ENCODE measurements at regions not wholly inside any gene's neighbourhood (a gene's known extent, or its start where the extent isn't known, plus 50 kb on each side); places are given as distances from the start of the nearest gene placed in this dataset.

GRCh38 chr6:97459535-97459934 lies 176.5 kb upstream of the MMS22L start:
- H3K4me2 ChIP-seq = no peak overlapping the region
- no peaks in the 10 kb centered on the region for H4K20me1 ChIP-seq (ENCODE audit: insufficient read depth)
- ChIA-PET CTCF (interaction anchor here (1.2 kb wide), 1 partner anchor 1660 kb away, joined by 3 read pairs; no protein-coding TSS in a partner anchor), POLR2A (no interaction called here)
- WGBS (ENCODE audit: low lambda C conversion rate) = 52% methylated on average over 3 of the region's 3 CpGs
- peaks cover 0 to 3% of the 10 kb centered on the region in 2 experiments; a peak in 1 of 4 replicates for H3K4me1 ChIP-seq (ENCODE audit: control insufficient read depth in 1 of 2, insufficient read depth in 2 of 2, low read depth in 1 of 2, low read length in 1 of 2)
- no peaks in the 10 kb centered on the region for H3K79me2 ChIP-seq (ENCODE audit: insufficient read depth)
- H3K4me3 ChIP-seq (ENCODE audit: low read depth in 2 of 2, low read length in 1 of 2) = no peak overlapping the region
- H3K9me2 ChIP-seq = no peaks in the 10 kb centered on the region
- no peaks in the 10 kb centered on the region for H3K27me3 ChIP-seq (ENCODE audit: insufficient read depth)
- no peaks in the 10 kb centered on the region for H3K36me3 ChIP-seq (replicated peaks in 1 of 2; ENCODE audit: control insufficient read depth in 1 of 2, insufficient read depth in 2 of 2, low read length in 1 of 2)
- no peaks in the 10 kb centered on the region for H3K9me3 ChIP-seq
- no peak overlapping the region for H3K9ac ChIP-seq
- no peak overlapping the region for H2AFZ ChIP-seq (ENCODE audit: low read depth)
- DNase-seq = no peak
- H3F3A ChIP-seq (replicated peaks; ENCODE audit: insufficient read depth) = no peaks in the 10 kb centered on the region
- no peak overlapping the region for H3K27ac ChIP-seq (ENCODE audit: low read depth in 2 of 2, low read length in 1 of 2)
- no peak for TF ChIP-seq FOXJ3 (CRISPR knock-in tag; IDR thresholded peaks at IDR 0.05)
- no peak for TF ChIP-seq TAF1 (IDR thresholded peaks at IDR 0.05; ENCODE audit: borderline replicate concordance, low read depth, low read length)
- TF ChIP-seq RCOR1 (IDR thresholded peaks at IDR 0.05; ENCODE audit: low read length) = no peak
- no peak for TF ChIP-seq FOSL2 (IDR thresholded peaks at IDR 0.05; ENCODE audit: borderline replicate concordance, low read depth)
- TF ChIP-seq NFIC (IDR thresholded peaks at IDR 0.05; ENCODE audit: borderline replicate concordance) = no peak
- TF ChIP-seq EZH2phosphoT487 (IDR thresholded peaks at IDR 0.05; ENCODE audit: borderline replicate concordance, low read depth) = no peak

- no peak for DNase-seq
- WGBS (ENCODE audit: low lambda C conversion rate) = 70% methylated on average over 1 of the region's 1 CpG
- no peak for TF ChIP-seq GATA2 (CRISPR knock-in tag; IDR thresholded peaks at IDR 0.05)
- H3K79me2 ChIP-seq (ENCODE audit: insufficient read depth) = no peaks in the 10 kb centered on the region
- peaks cover 0 to 3% of the 10 kb centered on the region in 2 experiments; a peak in 1 of 4 replicates for H3K4me1 ChIP-seq (ENCODE audit: control insufficient read depth in 1 of 2, insufficient read depth in 2 of 2, low read depth in 1 of 2, low read length in 1 of 2)
- POLR2A ChIA-PET = no interaction called here
- no peaks in the 10 kb centered on the region for H4K20me1 ChIP-seq (ENCODE audit: insufficient read depth)
- no peak overlapping the region for H2AFZ ChIP-seq (ENCODE audit: low read depth)
- CTCF ChIA-PET = interaction anchor here (1.2 kb wide), 1 partner anchor 1659 kb away, joined by 3 read pairs; no protein-coding TSS in a partner anchor
- H3K4me2 ChIP-seq = no peak overlapping the region
- H3K9me3 ChIP-seq = no peaks in the 10 kb centered on the region
- no peaks in the 10 kb centered on the region for H3K36me3 ChIP-seq (replicated peaks in 1 of 2; ENCODE audit: control insufficient read depth in 1 of 2, insufficient read depth in 2 of 2, low read length in 1 of 2)
- no peaks in the 10 kb centered on the region for H3K27me3 ChIP-seq (ENCODE audit: insufficient read depth)
- no peaks in the 10 kb centered on the region for H3K9me2 ChIP-seq
- H3F3A ChIP-seq (replicated peaks; ENCODE audit: insufficient read depth) = no peaks in the 10 kb centered on the region
- no peak overlapping the region for H3K4me3 ChIP-seq (ENCODE audit: low read depth in 2 of 2, low read length in 1 of 2)
- H3K27ac ChIP-seq (ENCODE audit: low read depth in 2 of 2, low read length in 1 of 2) = no peak overlapping the region
- H3K9ac ChIP-seq = no peak overlapping the region
These were observed 177.0 kb upstream of the MMS22L start for GRCh38 chr6:97459986-97460385.

- WGBS (ENCODE audit: low lambda C conversion rate) = 63% methylated on average over 7 of the region's 7 CpGs
- TF ChIP-seq FOXM1 (IDR thresholded peaks at IDR 0.05; ENCODE audit: low read depth) (no peak), RFX5 (IDR thresholded peaks at IDR 0.05; ENCODE audit: low read length) (no peak), GATA2 (CRISPR knock-in tag; IDR thresholded peaks at IDR 0.05) (no peak), PBX3 (IDR thresholded peaks at IDR 0.05) (no peak), CTCF (IDR thresholded peaks at IDR 0.05) (no peak), MXI1 (IDR thresholded peaks at IDR 0.05; ENCODE audit: low read depth, low read length) (no peak), RXRA (IDR thresholded peaks at IDR 0.05; ENCODE audit: borderline replicate concordance, low read depth) (no peak), ZBTB33 (IDR thresholded peaks at IDR 0.05; ENCODE audit: borderline replicate concordance, low read depth) (no peak), ELF1 (IDR thresholded peaks at IDR 0.05) (no peak), RCOR1 (IDR thresholded peaks at IDR 0.05; ENCODE audit: low read length) (no peak), JUND (IDR thresholded peaks at IDR 0.05) (no peak), USF1 (IDR thresholded peaks at IDR 0.05; ENCODE audit: borderline replicate concordance, low read depth) (no peak)
These were observed 177.5 kb upstream of the MMS22L start for GRCh38 chr6:97460394-97461080.

More at GRCh38 chr6:97460394-97461080, 177.5 kb upstream of the MMS22L start:
- DNase-seq = no peak
- Histone ChIP-seq H4K20me1 (ENCODE audit: insufficient read depth) (no peaks in the 10 kb centered on the region), H3F3A (replicated peaks; ENCODE audit: insufficient read depth) (no peaks in the 10 kb centered on the region), H3K9me3 (no peaks in the 10 kb centered on the region), H3K36me3 (replicated peaks in 1 of 2; ENCODE audit: control insufficient read depth in 1 of 2, insufficient read depth in 2 of 2, low read length in 1 of 2) (no peaks in the 10 kb centered on the region), H2AFZ (ENCODE audit: low read depth) (no peak overlapping the region), H3K4me3 (ENCODE audit: low read depth in 2 of 2, low read length in 1 of 2) (no peak overlapping the region), H3K27ac (ENCODE audit: low read depth in 2 of 2, low read length in 1 of 2) (no peak overlapping the region), H3K27me3 (ENCODE audit: insufficient read depth) (no peaks in the 10 kb centered on the region), H3K9me2 (no peaks in the 10 kb centered on the region), H3K4me1 (ENCODE audit: control insufficient read depth in 1 of 2, insufficient read depth in 2 of 2, low read depth in 1 of 2, low read length in 1 of 2) (peaks cover 0 to 3% of the 10 kb centered on the region in 2 experiments; a peak in 1 of 4 replicates), H3K4me2 (no peak overlapping the region), H3K79me2 (ENCODE audit: insufficient read depth) (no peaks in the 10 kb centered on the region), H3K9ac (no peak overlapping the region)
- POLR2A ChIA-PET = no interaction called here
- CTCF ChIA-PET = interaction anchor here (1.2 kb wide), 1 partner anchor 1659 kb away, joined by 3 read pairs; no protein-coding TSS in a partner anchor
